Rectal smooth muscle tissue (tissue), 1 donor: ENCODE measurements at regions not wholly inside any gene's neighbourhood (a gene's known extent, or its start where the extent isn't known, plus 50 kb on each side); places are given as distances from the start of the nearest gene placed in this dataset.

ENCODE experiments used
- H3K27ac ChIP-seq: one replicate; pipeline ENCODE4 v1.7.0; 2013; ENCODE audit warnings: low read depth, low read length, inconsistent platforms
- H3K27me3 ChIP-seq: one replicate; pipeline ENCODE4 v1.7.0; 2013; ENCODE audit warnings: low read length; ENCODE audit not compliant: control insufficient read depth, insufficient read depth
- H3K36me3 ChIP-seq: one replicate; pipeline ENCODE4 v1.7.0; 2013; ENCODE audit warnings: low read length; ENCODE audit not compliant: control insufficient read depth, insufficient read depth
- H3K4me1 ChIP-seq: one replicate; pipeline ENCODE4 v1.7.0; 2013; ENCODE audit warnings: low read length; ENCODE audit not compliant: control insufficient read depth, insufficient read depth
- H3K4me3 ChIP-seq: one replicate; pipeline ENCODE4 v1.7.0; 2013; ENCODE audit warnings: low read length
- H3K9ac ChIP-seq: one replicate; pipeline ENCODE4 v1.7.0; 2013; ENCODE audit warnings: low read length

GRCh38 chr5:114201332-114201731 lies 160.5 kb upstream of the KCNN2 start:
- H3K4me3 ChIP-seq = no peak overlapping the region

GRCh38 chr5:114204923-114205322 lies 156.9 kb upstream of the KCNN2 start:
- no peak overlapping the region for H3K9ac ChIP-seq
- H3K27me3 ChIP-seq = no peaks in the 10 kb centered on the region
- no peaks in the 10 kb centered on the region for H3K4me1 ChIP-seq
- H3K36me3 ChIP-seq = no peaks in the 10 kb centered on the region
- no peak overlapping the region for H3K4me3 ChIP-seq
- H3K27ac ChIP-seq = no peak overlapping the region

More at GRCh38 chr5:114201332-114201731, 160.5 kb upstream of the KCNN2 start:
- Histone ChIP-seq H3K9ac (no peak overlapping the region), H3K27me3 (no peaks in the 10 kb centered on the region), H3K4me1 (no peaks in the 10 kb centered on the region), H3K27ac (no peak overlapping the region), H3K36me3 (no peaks in the 10 kb centered on the region)

- Histone ChIP-seq H3K27ac (no peak overlapping the region), H3K9ac (no peak overlapping the region), H3K27me3 (no peaks in the 10 kb centered on the region), H3K36me3 (no peaks in the 10 kb centered on the region), H3K4me1 (no peaks in the 10 kb centered on the region), H3K4me3 (no peak overlapping the region)
Observed at GRCh38 chr5:114206640-114207039, 155.2 kb upstream of the KCNN2 start.

- no peak overlapping the region for H3K27ac ChIP-seq
- H3K4me1 ChIP-seq = no peaks in the 10 kb centered on the region
- no peaks in the 10 kb centered on the region for H3K27me3 ChIP-seq
- H3K9ac ChIP-seq = no peak overlapping the region
- no peaks in the 10 kb centered on the region for H3K36me3 ChIP-seq
- no peak overlapping the region for H3K4me3 ChIP-seq
Observed at GRCh38 chr5:114207615-114208014, 154.3 kb upstream of the KCNN2 start.

GRCh38 chr5:114208120-114208519 lies 153.8 kb upstream of the KCNN2 start:
- no peaks in the 10 kb centered on the region for H3K27me3 ChIP-seq
- no peaks in the 10 kb centered on the region for H3K36me3 ChIP-seq
- no peak overlapping the region for H3K9ac ChIP-seq
- no peak overlapping the region for H3K27ac ChIP-seq
- no peaks in the 10 kb centered on the region for H3K4me1 ChIP-seq
- no peak overlapping the region for H3K4me3 ChIP-seq

- H3K9ac ChIP-seq = no peak overlapping the region
- no peaks in the 10 kb centered on the region for H3K4me1 ChIP-seq
- no peaks in the 10 kb centered on the region for H3K36me3 ChIP-seq
- H3K27me3 ChIP-seq = no peaks in the 10 kb centered on the region
- no peak overlapping the region for H3K4me3 ChIP-seq
- H3K27ac ChIP-seq = no peak overlapping the region
Observed at GRCh38 chr5:114208588-114208987, 153.3 kb upstream of the KCNN2 start.

- H3K4me3 ChIP-seq = no peak overlapping the region
Observed at GRCh38 chr5:114210662-114211061, 151.2 kb upstream of the KCNN2 start.

GRCh38 chr5:114221807-114222206 lies 140.1 kb upstream of the KCNN2 start:
- no peaks in the 10 kb centered on the region for H3K27me3 ChIP-seq
- H3K9ac ChIP-seq = no peak overlapping the region
- no peak overlapping the region for H3K4me3 ChIP-seq
- H3K36me3 ChIP-seq = no peaks in the 10 kb centered on the region
- H3K27ac ChIP-seq = no peak overlapping the region
- no peaks in the 10 kb centered on the region for H3K4me1 ChIP-seq

More at GRCh38 chr5:114210662-114211061, 151.2 kb upstream of the KCNN2 start:
- Histone ChIP-seq H3K4me1 (no peaks in the 10 kb centered on the region), H3K9ac (no peak overlapping the region), H3K27me3 (no peaks in the 10 kb centered on the region), H3K36me3 (no peaks in the 10 kb centered on the region), H3K27ac (no peak overlapping the region)

- H3K4me1 ChIP-seq = no peaks in the 10 kb centered on the region
- no peak overlapping the region for H3K9ac ChIP-seq
- no peak overlapping the region for H3K27ac ChIP-seq
- H3K4me3 ChIP-seq = no peak overlapping the region
- H3K36me3 ChIP-seq = no peaks in the 10 kb centered on the region
- no peaks in the 10 kb centered on the region for H3K27me3 ChIP-seq
Observed at GRCh38 chr5:114223866-114224265, 138.0 kb upstream of the KCNN2 start.

GRCh38 chr5:114237766-114238165 lies 124.1 kb upstream of the KCNN2 start:
- H3K4me3 ChIP-seq = no peak overlapping the region
- no peaks in the 10 kb centered on the region for H3K27me3 ChIP-seq
- H3K4me1 ChIP-seq = no peaks in the 10 kb centered on the region
- H3K36me3 ChIP-seq = no peaks in the 10 kb centered on the region
- H3K9ac ChIP-seq = no peak overlapping the region
- H3K27ac ChIP-seq = no peak overlapping the region

- no peaks in the 10 kb centered on the region for H3K4me1 ChIP-seq
- no peak overlapping the region for H3K9ac ChIP-seq
- no peaks in the 10 kb centered on the region for H3K36me3 ChIP-seq
- H3K27ac ChIP-seq = no peak overlapping the region
- H3K27me3 ChIP-seq = no peaks in the 10 kb centered on the region
- no peak overlapping the region for H3K4me3 ChIP-seq
Observed at GRCh38 chr5:114238771-114239313, 123.0 kb upstream of the KCNN2 start.

GRCh38 chr5:114243281-114243971 lies 118.4 kb upstream of the KCNN2 start:
- Histone ChIP-seq H3K27ac (no peak overlapping the region), H3K27me3 (no peaks in the 10 kb centered on the region), H3K4me3 (no peak overlapping the region), H3K9ac (no peak overlapping the region), H3K36me3 (no peaks in the 10 kb centered on the region), H3K4me1 (no peaks in the 10 kb centered on the region)

GRCh38 chr5:114243972-114244317 lies 117.9 kb upstream of the KCNN2 start:
- no peak overlapping the region for H3K9ac ChIP-seq
- H3K27ac ChIP-seq = no peak overlapping the region
- H3K27me3 ChIP-seq = no peaks in the 10 kb centered on the region
- H3K4me1 ChIP-seq = no peaks in the 10 kb centered on the region
- H3K4me3 ChIP-seq = no peak overlapping the region
- H3K36me3 ChIP-seq = no peaks in the 10 kb centered on the region
